ENCODE measurements at regions not wholly inside any gene's neighbourhood (a gene's known extent, or its start where the extent isn't known, plus 50 kb on each side); places are given as distances from the start of the nearest gene placed in this dataset.

DNA sequence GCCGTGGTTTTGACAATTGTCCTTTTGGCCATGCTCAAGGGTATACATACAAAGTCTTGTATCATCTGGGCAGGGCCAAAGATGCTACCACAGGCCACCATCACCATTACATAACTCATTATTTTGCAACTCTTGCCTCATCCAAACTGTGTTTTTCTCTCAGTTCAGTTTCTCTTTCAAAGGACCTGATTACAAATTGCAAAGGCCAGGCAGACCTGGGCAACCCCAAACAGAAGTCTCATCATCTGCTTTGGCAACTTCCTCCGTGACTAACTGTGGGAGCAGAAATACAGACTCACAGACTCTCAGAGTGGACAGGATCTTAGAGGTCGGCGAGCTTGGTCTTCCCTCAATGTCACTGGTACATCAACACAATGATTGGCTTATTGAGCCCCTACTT, 117.8 kb upstream of the NEDD9 start:
- TF ChIP-seq ZNF311 (tag by site-specific recombination; IDR thresholded peaks at IDR 0.05; ENCODE audit: borderline replicate concordance), result no peak
- TF ChIP-seq ZNF544 (tag by site-specific recombination; IDR thresholded peaks at IDR 0.05), result no peak
- no peak for TF ChIP-seq ZNF24 (tag by site-specific recombination; IDR thresholded peaks at IDR 0.05)
- no peak for TF ChIP-seq GLIS1 (tag by site-specific recombination; IDR thresholded peaks at IDR 0.05)
- TF ChIP-seq, protein P1, sequence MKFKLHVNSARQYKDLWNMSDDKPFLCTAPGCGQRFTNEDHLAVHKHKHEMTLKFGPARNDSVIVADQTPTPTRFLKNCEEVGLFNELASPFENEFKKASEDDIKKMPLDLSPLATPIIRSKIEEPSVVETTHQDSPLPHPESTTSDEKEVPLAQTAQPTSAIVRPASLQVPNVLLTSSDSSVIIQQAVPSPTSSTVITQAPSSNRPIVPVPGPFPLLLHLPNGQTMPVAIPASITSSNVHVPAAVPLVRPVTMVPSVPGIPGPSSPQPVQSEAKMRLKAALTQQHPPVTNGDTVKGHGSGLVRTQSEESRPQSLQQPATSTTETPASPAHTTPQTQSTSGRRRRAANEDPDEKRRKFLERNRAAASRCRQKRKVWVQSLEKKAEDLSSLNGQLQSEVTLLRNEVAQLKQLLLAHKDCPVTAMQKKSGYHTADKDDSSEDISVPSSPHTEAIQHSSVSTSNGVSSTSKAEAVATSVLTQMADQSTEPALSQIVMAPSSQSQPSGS (tag by site-specific recombination; IDR thresholded peaks at IDR 0.05; ENCODE audit: low read depth), result no peak
- TF ChIP-seq, protein P2, sequence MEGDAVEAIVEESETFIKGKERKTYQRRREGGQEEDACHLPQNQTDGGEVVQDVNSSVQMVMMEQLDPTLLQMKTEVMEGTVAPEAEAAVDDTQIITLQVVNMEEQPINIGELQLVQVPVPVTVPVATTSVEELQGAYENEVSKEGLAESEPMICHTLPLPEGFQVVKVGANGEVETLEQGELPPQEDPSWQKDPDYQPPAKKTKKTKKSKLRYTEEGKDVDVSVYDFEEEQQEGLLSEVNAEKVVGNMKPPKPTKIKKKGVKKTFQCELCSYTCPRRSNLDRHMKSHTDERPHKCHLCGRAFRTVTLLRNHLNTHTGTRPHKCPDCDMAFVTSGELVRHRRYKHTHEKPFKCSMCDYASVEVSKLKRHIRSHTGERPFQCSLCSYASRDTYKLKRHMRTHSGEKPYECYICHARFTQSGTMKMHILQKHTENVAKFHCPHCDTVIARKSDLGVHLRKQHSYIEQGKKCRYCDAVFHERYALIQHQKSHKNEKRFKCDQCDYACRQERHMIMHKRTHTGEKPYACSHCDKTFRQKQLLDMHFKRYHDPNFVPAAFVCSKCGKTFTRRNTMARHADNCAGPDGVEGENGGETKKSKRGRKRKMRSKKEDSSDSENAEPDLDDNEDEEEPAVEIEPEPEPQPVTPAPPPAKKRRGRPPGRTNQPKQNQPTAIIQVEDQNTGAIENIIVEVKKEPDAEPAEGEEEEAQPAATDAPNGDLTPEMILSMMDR (tag by site-specific recombination; IDR thresholded peaks at IDR 0.05), result no peak
